ENCODE measurements at regions not wholly inside any gene's neighbourhood (a gene's known extent, or its start where the extent isn't known, plus 50 kb on each side); places are given as distances from the start of the nearest gene placed in this dataset.
"Not testable (repeated sequence)": the region's sequence is repeated elsewhere in the genome, so short reads cannot be mapped to it uniquely, and the experiment has no call there.

- DNase-seq = no peak
Observed at GRCh38 chr7:118843456-118843855, 619.0 kb downstream of the ANKRD7 start.

GRCh38 chr7:118844748-118845147 is 620.2 kb downstream of the ANKRD7 start:
- no peak for DNase-seq

- no peak for DNase-seq
Observed at GRCh38 chr7:118845791-118846190, 621.3 kb downstream of the ANKRD7 start.

- DNase-seq = no peak
Observed at GRCh38 chr7:118846977-118847376, 622.5 kb downstream of the ANKRD7 start.

GRCh38 chr7:118855290-118855689 is 630.8 kb downstream of the ANKRD7 start:
- no peak for DNase-seq

- no peak for DNase-seq
Observed at GRCh38 chr7:118858651-118859149, 634.2 kb downstream of the ANKRD7 start.

GRCh38 chr7:118861581-118861980 is 637.1 kb downstream of the ANKRD7 start:
- DNase-seq = no peak

GRCh38 chr7:118862740-118863139 is 638.2 kb downstream of the ANKRD7 start:
- DNase-seq = no peak

- DNase-seq = no peak
Observed at GRCh38 chr7:118863966-118864365, 639.5 kb downstream of the ANKRD7 start.

- DNase-seq = no peak
Observed at GRCh38 chr7:118867860-118868259, 643.4 kb downstream of the ANKRD7 start.

- not testable (repeated sequence) for DNase-seq
Observed at GRCh38 chr7:118869141-118869540, 644.6 kb downstream of the ANKRD7 start.

- DNase-seq = no peak
Observed at GRCh38 chr7:118870187-118870586, 645.7 kb downstream of the ANKRD7 start.

- no peak for DNase-seq
Observed at GRCh38 chr7:118872568-118872967, 648.1 kb downstream of the ANKRD7 start.

GRCh38 chr7:118877187-118877586 is 652.7 kb downstream of the ANKRD7 start:
- no peak for DNase-seq

GRCh38 chr7:118878336-118878735 is 653.8 kb downstream of the ANKRD7 start:
- DNase-seq = no peak

- DNase-seq = no peak
Observed at GRCh38 chr7:118898284-118898683, 673.8 kb downstream of the ANKRD7 start.

- no peak for DNase-seq
Observed at GRCh38 chr7:118902600-118902999, 678.1 kb downstream of the ANKRD7 start.

- no peak for DNase-seq
Observed at GRCh38 chr7:118907911-118908527, 683.5 kb downstream of the ANKRD7 start.

- not testable (repeated sequence) for DNase-seq
Observed at GRCh38 chr7:118916120-118916519, 691.6 kb downstream of the ANKRD7 start.

GRCh38 chr7:118918556-118918955 is 694.1 kb downstream of the ANKRD7 start:
- DNase-seq = no peak

GRCh38 chr7:118938845-118939244 is 714.3 kb downstream of the ANKRD7 start:
- no peak for DNase-seq

GRCh38 chr7:118944271-118944670 is 719.8 kb downstream of the ANKRD7 start:
- no peak for DNase-seq

GRCh38 chr7:118945911-118946682 is 721.6 kb downstream of the ANKRD7 start:
- no peak for DNase-seq

- DNase-seq = no peak
Observed at GRCh38 chr7:118948508-118948907, 724.0 kb downstream of the ANKRD7 start.
